Colonic mucosa (tissue), 4 donors: ENCODE measurements at regions not wholly inside any gene's neighbourhood (a gene's known extent, or its start where the extent isn't known, plus 50 kb on each side); places are given as distances from the start of the nearest gene placed in this dataset.

Experiments used
- DNase-seq: peaks from one replicate; pipeline ENCODE4 v3.0.0-alpha.2; 2020
- H3K27ac ChIP-seq: fragments of 200-600 bp; one replicate; pipeline ENCODE4 v1.8.0; 2021
- H3K27me3 ChIP-seq: fragments of 200-600 bp; one replicate; pipeline ENCODE4 v1.8.0; 2021
- H3K36me3 ChIP-seq: fragments of 200-600 bp; one replicate; pipeline ENCODE4 v1.8.0; 2021
- H3K4me1 ChIP-seq: fragments of 200-600 bp; one replicate; pipeline ENCODE4 v1.8.0; 2021; ENCODE audit warnings: mild to moderate bottlenecking
- H3K4me3 ChIP-seq: fragments of 200-600 bp; one replicate; pipeline ENCODE4 v1.8.0; 2021
- H3K9ac ChIP-seq, 2 donors: one replicate each; pipeline ENCODE4 v1.7.0; 2013; ENCODE audit warnings: control low read depth in 2 of 2, low read depth in 2 of 2, low read length in 2 of 2
- H3K9me3 ChIP-seq: fragments of 200-600 bp; one replicate; pipeline ENCODE4 v1.8.0; 2021
- CTCF ChIP-seq: fragments of 200-600 bp; IDR thresholded peaks from one replicate; pipeline ENCODE4 v1.8.0; 2022; ENCODE audit warnings: antibody characterized with exemption, mild to moderate bottlenecking
- intact Hi-C: fragments of 100-400 bp; cut with DNase I; formaldehyde crosslinking; loops from one replicate; pipeline ENCODE4 v1.14.1; 2022
- donor health status: healthy.
- donor health status: DM: no; HTN: no; CAD: no.
- donor health status: DM: no; HTN: no; CAD: no.

- intact Hi-C loops: no loop called here
- Histone ChIP-seq H3K27me3 (no peaks in the 10 kb centered on the region), H3K9ac (no peak overlapping the region), H3K27ac (no peak overlapping the region), H3K4me3 (no peak overlapping the region), H3K4me1 (no peaks in the 10 kb centered on the region), H3K9me3 (no peaks in the 10 kb centered on the region), H3K36me3 (no peaks in the 10 kb centered on the region)
- no peak for TF ChIP-seq CTCF
- no peak for DNase-seq
Observed at GRCh38 chr18:76736309-76736708, 86.0 kb upstream of the ZNF236 start.

GRCh38 chr18:76730901-76731300, 91.5 kb upstream of the ZNF236 start:
- H3K4me3 ChIP-seq: no peak overlapping the region
- no peak for TF ChIP-seq CTCF
- H3K27ac ChIP-seq: no peak overlapping the region
- no peaks in the 10 kb centered on the region for H3K36me3 ChIP-seq
- no peaks in the 10 kb centered on the region for H3K4me1 ChIP-seq
- intact Hi-C loops: no loop called here
- H3K9me3 ChIP-seq: no peaks in the 10 kb centered on the region
- no peaks in the 10 kb centered on the region for H3K27me3 ChIP-seq
- H3K9ac ChIP-seq: no peak overlapping the region
- no peak for DNase-seq

GRCh38 chr18:76727589-76727988, 94.8 kb upstream of the ZNF236 start:
- Histone ChIP-seq H3K36me3 (no peaks in the 10 kb centered on the region), H3K27ac (no peak overlapping the region), H3K27me3 (no peaks in the 10 kb centered on the region), H3K9me3 (no peaks in the 10 kb centered on the region), H3K4me1 (no peaks in the 10 kb centered on the region), H3K4me3 (no peak overlapping the region), H3K9ac (no peak overlapping the region)
- no peak for TF ChIP-seq CTCF
- DNase-seq: no peak
- intact Hi-C loops: no loop called here

- no peaks in the 10 kb centered on the region for H3K36me3 ChIP-seq
Observed at GRCh38 chr18:76725445-76725844, 96.9 kb upstream of the ZNF236 start.

GRCh38 chr18:76722224-76723061, 99.9 kb upstream of the ZNF236 start:
- Histone ChIP-seq H3K36me3 (no peaks in the 10 kb centered on the region), H3K9me3 (no peaks in the 10 kb centered on the region), H3K27me3 (no peaks in the 10 kb centered on the region), H3K27ac (no peak overlapping the region), H3K4me1 (no peaks in the 10 kb centered on the region), H3K4me3 (no peak overlapping the region), H3K9ac (no peak overlapping the region)
- TF ChIP-seq CTCF: no peak
- intact Hi-C loops: no loop called here
- no peak for DNase-seq

More at GRCh38 chr18:76725445-76725844, 96.9 kb upstream of the ZNF236 start:
- intact Hi-C loops: no loop called here
- Histone ChIP-seq H3K4me1 (no peaks in the 10 kb centered on the region), H3K27me3 (no peaks in the 10 kb centered on the region), H3K9me3 (no peaks in the 10 kb centered on the region), H3K4me3 (no peak overlapping the region), H3K27ac (no peak overlapping the region), H3K9ac (no peak overlapping the region)
- DNase-seq: no peak
- TF ChIP-seq CTCF: no peak
